Left cardiac atrium (tissue), 4 donors: ENCODE measurements at regions not wholly inside any gene's neighbourhood (a gene's known extent, or its start where the extent isn't known, plus 50 kb on each side); places are given as distances from the start of the nearest gene placed in this dataset.

Source experiments
- ATAC-seq, 2 donors: fragments of 200-7000 bp; cut with Tn5 transposase; one replicate each; pipeline ENCODE4 v1.9.1; 2020; ENCODE audit warnings: mild to moderate bottlenecking in 2 of 2, moderate library complexity in 2 of 2
- DNase-seq: peaks from one replicate; pipeline ENCODE4 v3.0.0-alpha.2; 2020
- intact Hi-C, 2 donors: fragments of 100-400 bp; cut with DNase I; formaldehyde crosslinking; loops; one replicate each; pipeline versions ENCODE4 v1.14.1 to v1.15.1; 2022 to 2023
- donor health status: DM: no; HTN: yes; CAD: no.
- donor health status: DM: no; HTN: yes; CAD: no; lungs with severe emphysema.
- donor health status: DM: yes; HTN: yes; CAD: no.
- donor health status: Dilated cardiomyopathy.

DNA sequence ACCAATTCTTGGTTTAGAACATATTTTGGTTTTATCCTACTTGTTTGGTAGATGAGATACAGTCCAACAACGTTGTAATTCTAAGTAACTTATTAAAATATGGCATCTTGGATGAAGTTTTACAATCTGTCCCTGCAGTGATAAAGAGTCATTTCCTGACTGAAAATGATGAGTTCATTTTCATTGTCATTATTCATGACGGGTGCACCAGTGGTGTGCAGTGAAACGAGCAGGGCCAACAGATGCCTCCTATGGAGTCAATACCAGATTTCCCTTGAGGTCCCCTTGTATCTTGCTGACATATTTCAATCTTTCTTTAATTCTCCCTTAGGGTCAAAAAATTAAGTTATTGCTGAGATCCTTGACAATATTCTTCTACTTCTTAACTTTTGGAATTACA, 438.5 kb downstream of the LRIG3 start:
- intact Hi-C loops, result no loop called here
- no peak for ATAC-seq
- no peak for DNase-seq

DNA sequence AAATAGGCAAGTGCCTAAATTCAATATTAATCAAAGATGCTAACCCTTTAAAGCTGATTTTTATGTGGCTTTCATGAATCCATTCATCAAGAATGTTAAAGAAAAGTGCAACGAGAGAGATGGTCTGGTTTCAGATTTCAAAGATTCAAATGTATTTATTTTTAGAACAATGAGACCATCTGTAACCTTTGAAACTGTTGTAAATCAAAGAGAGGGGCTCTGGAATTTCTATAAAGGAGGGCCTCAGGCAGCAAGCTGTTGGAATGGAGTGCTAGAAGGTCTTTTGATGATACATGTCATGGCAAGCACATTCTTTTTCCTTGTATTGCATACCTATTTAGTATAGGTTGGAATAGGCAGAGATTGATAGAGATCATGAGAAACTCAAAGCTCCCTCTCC, 433.0 kb downstream of the LRIG3 start:
- DNase-seq (no peak), ATAC-seq (no peak)
- intact Hi-C loops, result no loop called here

DNA sequence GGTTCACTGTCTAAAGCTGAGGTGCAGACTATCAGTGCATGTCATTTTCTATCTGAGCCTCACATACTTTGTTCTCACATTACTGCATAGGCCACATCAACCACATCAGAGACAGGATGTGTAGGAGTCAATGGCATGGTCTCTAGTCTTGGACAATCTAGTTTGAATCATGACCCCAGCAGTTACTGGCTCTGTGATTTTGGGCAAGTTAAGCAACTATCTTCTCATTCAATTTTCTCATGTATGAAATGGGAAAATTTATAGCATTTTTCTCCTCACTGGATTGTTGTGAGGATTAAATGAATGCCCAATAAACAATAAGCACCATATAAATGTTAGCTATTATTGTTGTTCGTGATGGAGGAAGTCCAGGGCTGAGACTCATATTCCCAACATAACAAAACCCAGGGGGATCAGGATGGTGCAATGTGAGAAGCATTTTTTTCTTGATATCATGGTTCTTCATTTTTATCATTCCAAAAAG, 432.6 kb downstream of the LRIG3 start:
- DNase-seq (no peak), ATAC-seq (no peak)
- intact Hi-C loops, result no loop called here

DNA sequence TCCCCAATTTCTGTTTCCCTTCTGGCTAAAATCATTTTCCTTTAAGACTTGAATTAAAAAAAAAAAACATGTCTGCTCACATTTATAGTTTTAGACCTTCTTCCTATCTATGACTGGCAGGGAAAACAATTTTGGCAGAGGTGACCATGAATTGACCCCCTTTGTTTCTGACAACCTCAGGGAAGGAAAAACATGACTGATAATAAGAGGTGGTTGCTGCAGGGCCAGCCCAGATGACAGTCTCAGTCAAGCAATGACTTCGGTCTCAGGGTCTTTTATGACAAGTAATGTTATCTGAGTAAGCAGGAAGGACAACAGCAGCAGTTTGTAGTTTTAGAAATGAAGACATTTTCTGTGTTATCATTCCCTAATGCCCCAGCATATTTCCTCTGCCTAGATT, 430.9 kb downstream of the LRIG3 start:
- no peak for DNase-seq
- no peak for ATAC-seq
- intact Hi-C loops, result no loop called here

DNA sequence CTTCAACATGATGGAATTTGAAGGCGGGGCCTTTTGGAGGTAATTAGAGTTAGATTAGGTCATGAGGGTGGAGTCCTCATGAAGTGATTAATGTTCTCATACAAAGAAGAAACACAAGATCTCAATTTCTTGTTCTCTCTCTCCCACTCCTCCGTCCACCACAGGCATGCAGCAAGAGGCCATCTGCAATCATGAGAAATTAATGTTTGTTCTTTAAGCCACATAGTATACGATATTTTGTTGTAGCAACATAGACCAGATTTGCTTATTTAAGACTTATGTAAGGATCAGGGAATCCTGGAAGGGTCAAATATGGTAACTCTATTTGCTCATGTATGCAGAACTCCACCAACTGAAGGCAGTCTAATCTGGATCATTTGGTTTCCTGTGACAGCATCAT, 429.0 kb downstream of the LRIG3 start:
- ATAC-seq (no peak), DNase-seq (no peak)
- intact Hi-C loops, result no loop called here

DNA sequence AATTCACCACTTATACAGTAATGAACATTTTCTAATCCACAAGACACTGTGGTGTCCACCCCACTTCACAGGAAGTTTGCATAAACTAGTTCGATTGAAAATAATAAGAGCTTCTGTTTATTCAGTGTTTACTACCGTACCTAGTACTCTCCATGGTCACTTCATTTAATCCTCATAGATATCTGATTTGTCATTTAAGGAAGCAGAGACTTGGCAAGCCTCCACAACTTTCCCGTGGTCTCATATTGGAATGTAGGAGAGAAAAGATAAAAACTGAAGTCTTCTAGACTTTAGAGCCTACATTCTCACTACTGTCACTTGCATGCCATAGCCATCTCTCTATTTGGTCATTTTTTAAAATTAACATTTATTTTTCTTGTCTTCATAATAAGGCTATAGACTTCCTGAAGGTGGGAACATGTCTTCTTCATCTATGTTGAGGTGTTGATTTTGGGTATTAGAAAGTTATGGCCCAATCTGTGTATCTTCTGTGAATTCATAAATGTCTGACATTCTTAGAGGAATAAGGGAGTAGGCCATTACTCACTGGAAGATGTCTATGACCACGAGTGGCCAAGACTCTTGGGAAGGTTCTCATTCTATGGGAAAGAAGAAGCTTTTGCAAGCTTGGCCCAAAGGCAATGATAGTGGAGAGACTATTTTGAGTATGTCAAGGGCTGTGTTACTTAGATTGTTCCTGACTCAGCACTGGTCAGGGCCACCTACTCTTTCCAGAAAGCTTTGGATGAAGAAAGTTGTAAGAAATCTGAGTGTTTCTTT, 423.7 kb downstream of the LRIG3 start:
- ATAC-seq (no peak), DNase-seq (no peak)
- intact Hi-C loops, result no loop called here

DNA sequence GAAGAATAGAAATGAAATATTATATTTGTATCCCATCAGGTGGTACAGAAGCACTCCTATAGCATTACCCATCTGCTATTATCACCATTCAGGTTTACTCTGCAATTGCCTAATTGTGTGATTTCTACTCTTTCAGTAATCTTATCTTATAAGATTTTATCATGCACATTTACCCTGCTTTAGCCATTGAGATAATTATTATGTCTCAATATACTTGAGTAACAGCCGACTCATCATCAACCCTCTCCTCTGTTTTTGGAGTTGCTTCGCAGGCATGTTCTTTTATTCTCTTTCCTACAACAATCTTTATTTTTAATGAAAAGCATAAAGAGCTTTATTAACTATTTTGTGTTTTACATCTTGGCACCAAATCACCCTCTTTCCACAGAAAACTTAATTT, 419.9 kb downstream of the LRIG3 start:
- no peak for DNase-seq
- intact Hi-C loops, result no loop called here
- no peak for ATAC-seq

DNA sequence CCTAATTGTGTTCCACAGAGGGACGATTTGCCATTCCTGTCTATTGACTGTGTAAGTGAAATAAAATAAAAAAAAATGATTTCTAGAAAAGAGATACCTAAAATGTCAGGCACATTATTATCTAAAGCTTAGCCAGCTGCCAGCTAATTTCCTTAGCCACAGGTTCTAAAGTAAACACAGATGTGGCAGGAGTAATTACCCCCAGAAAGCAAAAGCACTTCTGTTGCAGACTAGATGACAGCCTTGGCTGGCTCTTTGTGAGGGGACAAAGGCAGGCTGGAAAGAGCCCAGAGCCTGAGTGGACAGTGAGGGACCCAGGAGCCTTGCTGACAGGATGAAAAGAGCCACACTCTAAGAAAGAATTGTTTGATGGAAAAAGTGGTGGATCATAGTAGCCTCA, 418.1 kb downstream of the LRIG3 start:
- ATAC-seq (no peak), DNase-seq (no peak)
- intact Hi-C loops, result no loop called here

DNA sequence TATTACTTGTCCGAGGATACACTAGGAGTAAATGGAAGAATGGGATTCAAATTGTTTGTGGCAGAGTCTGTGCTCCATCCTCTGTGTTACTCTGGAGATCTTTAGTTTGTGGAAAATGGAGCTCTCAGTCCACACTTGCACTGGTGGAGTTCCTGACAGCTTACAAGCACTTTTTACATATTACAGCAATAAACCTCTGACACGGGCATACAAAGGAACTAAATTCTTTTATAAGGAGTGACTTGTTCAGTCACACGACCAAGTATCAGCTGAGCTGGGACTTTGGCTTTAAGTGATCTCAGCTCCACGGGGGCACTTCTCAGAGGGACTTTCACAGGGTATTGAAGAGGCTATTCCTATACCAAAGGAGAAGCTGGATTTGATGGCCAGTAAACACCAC, 417.5 kb downstream of the LRIG3 start:
- ATAC-seq (no peak), DNase-seq (no peak)
- intact Hi-C loops, result no loop called here

DNA sequence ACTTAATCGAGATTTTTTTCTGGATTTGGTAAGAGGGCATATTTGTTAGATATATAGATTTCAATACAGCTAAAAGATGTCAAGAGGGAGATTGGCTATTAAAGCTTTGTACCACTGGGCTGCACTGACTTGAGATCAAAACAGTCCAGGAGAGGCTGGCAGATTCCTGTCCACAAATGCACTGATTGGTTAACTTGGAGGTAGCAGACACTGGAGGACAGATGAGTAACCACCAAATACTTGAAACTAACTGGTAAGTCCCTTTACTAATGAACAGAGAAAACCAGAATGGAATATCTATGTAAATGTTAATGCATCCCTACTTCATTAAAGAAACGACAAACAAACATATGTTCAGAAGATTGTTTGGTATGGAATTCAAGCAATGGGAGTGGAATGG, 416.6 kb downstream of the LRIG3 start:
- intact Hi-C loops, result no loop called here
- no peak for ATAC-seq
- no peak for DNase-seq

DNA sequence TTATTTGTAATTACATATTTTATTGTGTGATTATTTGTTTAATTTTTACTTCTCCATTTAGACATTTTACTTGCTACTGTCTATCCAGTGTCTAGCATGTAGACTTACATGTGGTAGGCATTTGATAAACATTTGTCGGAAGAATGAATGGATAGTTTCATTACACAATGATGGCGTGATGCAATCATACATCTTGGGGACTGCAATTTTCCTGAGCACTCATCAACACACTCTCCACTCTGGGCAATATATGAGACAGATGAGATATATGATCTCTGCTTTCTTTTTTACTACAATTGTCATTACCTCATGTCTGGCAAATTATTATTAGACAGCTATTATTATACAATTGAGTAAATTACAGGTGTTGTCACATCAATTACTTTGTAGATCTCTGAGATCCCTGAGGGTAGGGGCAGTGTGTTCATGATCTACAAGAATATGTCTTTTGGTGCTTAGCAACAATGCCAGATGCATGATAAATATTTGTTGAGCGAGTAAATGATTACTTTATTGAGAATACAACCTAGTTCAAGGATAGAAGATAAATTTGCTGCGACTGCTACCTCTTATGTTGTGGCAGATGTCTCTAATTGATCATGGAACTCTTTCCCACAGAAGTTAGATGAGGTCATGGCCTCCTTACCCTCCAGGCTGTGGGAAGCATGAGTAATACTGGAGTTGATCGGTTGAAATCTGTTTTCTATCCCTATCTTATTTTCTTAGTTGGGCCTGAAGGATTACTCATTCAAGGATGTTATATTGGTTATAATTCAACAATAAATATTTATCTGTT, 416.0 kb downstream of the LRIG3 start:
- ATAC-seq (no peak), DNase-seq (no peak)
- intact Hi-C loops, result no loop called here

DNA sequence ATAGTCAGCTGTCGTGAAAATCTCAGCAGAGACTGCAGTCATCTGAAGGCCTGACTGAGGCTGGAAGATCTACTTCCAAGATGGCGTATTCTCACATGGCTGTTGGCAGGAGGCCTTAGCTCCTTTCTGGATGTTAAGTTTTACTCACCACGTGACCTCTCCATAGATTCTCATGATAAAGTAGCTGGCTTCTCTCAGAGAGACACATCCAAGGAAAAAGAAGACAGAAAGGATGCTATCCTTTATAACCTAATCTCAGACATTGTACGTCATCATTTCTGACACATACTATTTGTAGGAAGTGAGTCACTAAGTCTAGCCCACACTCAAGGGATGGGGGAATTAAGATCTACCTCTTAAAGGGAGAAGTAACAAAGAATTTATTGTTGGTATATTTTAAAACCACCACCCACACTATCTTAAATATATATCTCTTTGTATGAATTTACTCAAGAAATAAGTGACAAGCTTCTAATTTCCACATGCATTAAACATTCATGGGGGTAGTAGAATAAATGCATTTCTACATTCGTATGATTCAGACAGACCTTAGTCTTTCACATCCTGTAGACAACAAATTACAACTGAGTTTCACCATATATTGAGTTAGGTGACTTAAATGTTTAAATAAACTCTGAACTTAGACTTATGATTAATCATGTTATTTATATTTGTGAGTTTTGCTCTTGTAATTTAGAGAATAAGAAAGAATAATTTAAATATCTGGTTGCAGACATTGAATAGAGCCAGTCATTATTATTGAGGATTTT, 411.0 kb downstream of the LRIG3 start:
- DNase-seq (no peak), ATAC-seq (no peak)
- intact Hi-C loops, result no loop called here

DNA sequence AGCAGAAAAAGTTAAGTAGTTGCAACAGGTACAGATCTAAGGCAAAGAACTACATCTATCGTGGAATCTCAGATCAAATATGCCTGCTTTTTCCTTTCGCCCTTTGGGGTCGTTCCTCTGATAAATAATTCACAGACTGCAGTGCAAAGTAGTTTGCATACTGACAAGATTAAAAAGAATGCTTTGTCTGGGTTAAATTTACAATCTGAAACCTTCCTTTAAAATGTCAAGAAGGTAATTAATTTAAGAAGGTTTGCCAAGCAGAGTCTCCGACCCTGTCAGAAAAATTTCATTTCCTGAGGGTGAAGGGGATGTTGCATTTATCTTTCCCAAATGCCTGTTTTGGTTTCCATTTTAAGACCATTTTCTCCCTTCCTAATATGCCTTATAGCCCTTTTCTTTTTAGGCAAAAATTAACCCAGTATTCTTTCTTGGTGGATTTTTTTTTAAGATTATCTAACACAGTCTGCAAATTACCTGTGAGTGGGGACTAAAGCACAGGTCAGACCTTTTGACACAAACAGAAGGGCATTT, 406.9 kb downstream of the LRIG3 start:
- intact Hi-C loops, result no loop called here
- no peak for ATAC-seq
- DNase-seq, result no peak

DNA sequence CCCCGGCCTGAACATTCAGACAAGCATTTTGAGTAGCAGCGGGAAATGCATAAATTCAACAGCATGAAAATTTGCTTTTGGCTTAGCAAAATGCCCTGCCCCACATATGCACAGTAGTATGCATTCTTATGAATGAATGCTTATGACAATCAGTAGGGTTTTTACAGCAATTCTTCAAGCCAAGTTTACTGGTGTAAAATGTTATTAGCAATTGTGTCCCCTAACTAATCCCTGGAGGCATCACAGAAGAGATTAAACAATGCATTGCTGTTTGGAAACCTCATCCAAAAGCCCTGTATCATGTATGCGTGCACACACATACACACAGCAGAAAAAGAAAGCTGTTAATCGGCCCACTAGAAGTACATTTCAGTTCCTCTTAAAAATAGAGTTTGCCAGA, 406.5 kb downstream of the LRIG3 start:
- intact Hi-C loops, result no loop called here
- DNase-seq (no peak), ATAC-seq (no peak)

DNA sequence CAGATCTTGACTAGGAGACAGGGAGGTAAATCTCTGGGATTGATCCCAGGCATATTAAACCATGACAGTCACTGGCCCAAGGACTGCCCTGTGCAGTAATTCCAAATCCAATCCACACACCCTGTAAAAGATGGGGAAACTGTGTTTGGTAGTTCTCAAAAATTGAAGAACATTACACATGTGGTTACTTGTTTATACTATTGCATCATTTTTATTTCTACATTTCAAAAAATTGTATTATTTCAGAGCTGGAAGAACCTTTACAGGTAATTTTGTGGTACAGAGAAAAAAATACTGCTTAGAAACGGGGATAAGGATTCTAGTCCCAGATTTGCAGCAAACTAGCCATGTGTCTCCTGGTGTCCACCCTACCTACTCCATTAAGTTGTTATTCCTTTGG, 400.5 kb downstream of the LRIG3 start:
- intact Hi-C loops, result no loop called here
- ATAC-seq (no peak), DNase-seq (no peak)

DNA sequence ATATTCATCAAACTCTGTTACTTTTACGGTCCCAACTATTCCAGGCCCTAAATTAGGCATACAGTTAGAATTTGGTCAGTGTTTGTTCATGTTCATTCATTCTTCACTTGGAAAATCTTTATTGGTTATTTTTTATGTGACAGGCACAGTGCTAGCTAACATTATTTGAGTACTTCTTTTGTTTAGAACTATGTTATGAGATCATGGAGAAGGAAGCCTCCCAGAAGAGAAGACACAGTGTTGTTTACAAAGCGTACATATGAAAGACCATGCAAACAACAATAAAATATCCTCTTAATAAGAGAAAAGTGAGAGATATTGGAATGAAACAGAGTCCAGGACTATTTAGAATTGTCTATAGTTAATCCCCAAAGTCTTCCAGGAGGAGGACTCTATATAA, 399.2 kb downstream of the LRIG3 start:
- intact Hi-C loops, result no loop called here
- DNase-seq, result no peak
- ATAC-seq, result no peak

DNA sequence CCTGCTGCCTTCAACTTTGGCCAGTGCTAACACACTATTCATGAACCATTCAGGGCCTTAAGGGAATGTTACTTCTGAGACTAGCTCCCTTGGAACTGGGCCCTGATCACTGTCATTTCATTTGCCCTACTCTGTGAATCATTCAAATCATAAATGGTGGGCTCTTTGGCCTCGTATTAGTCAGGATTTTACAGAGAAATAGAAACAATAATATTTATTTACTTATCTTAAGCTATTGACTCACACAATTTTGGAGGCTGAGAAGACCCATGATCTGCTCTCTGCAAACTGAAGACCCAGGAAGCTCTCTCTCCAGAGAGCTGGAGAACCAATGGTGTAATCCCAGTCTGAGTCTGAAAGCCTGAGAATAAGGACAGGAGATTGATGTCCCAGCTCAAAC, 398.5 kb downstream of the LRIG3 start:
- ATAC-seq (no peak), DNase-seq (no peak)
- intact Hi-C loops, result no loop called here

DNA sequence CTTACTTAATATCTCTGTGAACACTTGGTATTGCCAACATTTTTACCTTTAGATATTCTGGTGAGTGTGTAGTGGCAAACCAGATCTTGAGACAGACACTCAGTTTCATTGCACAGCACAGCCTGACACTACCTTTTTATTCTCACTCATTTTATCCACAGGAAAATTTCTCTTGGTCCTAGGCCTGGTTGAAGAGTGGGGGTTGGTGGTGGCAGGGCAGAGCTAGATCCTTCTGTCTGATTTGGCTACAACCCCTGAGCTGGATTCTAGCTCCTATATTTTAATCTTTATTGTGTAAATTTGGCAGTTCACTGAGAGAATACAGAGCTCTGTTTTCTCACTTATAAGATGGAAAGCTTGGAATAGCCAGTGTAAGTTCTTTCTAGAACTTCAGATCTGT, 396.9 kb downstream of the LRIG3 start:
- ATAC-seq (no peak), DNase-seq (no peak)
- intact Hi-C loops, result no loop called here

DNA sequence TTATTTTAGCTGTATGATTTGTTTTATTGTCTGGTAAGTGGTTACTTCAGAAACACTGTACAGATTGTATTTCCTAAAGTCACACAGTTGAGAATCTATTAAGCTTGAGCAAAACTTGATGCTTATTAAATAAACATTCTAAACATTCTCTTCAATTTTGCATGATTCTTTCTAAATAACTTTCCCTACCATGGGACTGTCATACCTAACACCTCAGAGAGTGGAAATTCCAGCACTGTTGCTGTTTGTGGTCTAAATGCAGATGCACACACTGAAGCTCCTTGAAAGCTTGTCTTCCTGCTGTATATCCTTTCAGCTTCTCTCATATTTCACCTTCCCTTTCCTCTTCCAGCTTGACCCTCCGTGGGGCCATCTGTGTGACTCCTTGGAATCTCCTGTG, 392.0 kb downstream of the LRIG3 start:
- DNase-seq, result no peak
- intact Hi-C loops, result no loop called here
- no peak for ATAC-seq

DNA sequence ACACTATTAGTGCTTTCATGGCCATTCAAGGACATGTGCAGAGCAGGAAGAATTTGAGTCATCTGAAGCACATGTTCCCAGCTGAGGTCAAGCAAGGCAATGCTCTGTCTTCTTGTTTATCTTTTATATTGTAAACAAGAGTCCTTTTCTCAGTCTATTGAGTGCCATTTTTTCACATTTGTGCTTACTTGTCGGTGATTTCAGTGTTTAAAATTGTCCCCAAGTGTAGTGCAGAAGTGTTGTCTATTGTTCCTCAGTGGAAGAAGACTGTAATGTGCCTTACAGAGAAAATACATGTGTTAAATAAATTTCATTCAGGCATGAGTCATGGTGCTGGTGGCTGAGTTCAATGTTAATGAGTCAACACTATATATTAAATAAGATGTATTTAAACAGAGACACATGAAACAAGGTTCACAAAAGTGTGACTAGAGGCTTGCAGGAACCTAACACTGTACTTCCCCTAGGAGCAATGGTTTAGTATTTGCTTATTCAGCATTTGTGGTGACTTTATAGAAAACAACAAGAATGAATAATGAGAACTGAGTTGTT, 391.1 kb downstream of the LRIG3 start:
- intact Hi-C loops, result no loop called here
- no peak for DNase-seq
- peak in 1 of 2 donors; percentile 71 for ATAC-seq
